B cell (primary cell): ENCODE measurements at regions not wholly inside any gene's neighbourhood (a gene's known extent, or its start where the extent isn't known, plus 50 kb on each side); places are given as distances from the start of the nearest gene placed in this dataset.

Experiments used
- CTCF ChIP-seq: fragments of 200-600 bp; IDR thresholded peaks from one replicate; pipeline ENCODE4 v1.8.0; 2022; ENCODE audit warnings: antibody characterized with exemption, mild to moderate bottlenecking
- EZH2 ChIP-seq: IDR thresholded peaks from 2 replicates; pipeline ENCODE4 v1.6.1; 2012; ENCODE audit warnings: borderline replicate concordance, low read depth, mild to moderate bottlenecking, moderate library complexity, low read length; ENCODE audit not compliant: insufficient read depth, poor library complexity, severe bottlenecking

GRCh38 chr2:103276869-103277268 is 515.0 kb downstream of the TMEM182 start:
- TF ChIP-seq EZH2 (no peak), CTCF (no peak)
